OCI-LY3 (cell line): ENCODE measurements at regions not wholly inside any gene's neighbourhood (a gene's known extent, or its start where the extent isn't known, plus 50 kb on each side); places are given as distances from the start of the nearest gene placed in this dataset.

Experiments
- H2AFZ ChIP-seq: fragments of 200-600, 300-600 bp; shearing (Covaris generic); 2 replicates; pipeline ENCODE4 v1.6.0; 2014; ENCODE audit warnings: antibody characterized with exemption, low read depth, low read length
- H3K27ac ChIP-seq: fragments of 200-600, 300-600 bp; sonication (generic); 2 replicates; pipeline ENCODE4 v1.5.1; 2014; ENCODE audit warnings: mild to moderate bottlenecking, low read length, moderate library complexity, mixed read lengths
- H3K27me3 ChIP-seq: fragments of 200-600, 300-600 bp; sonication (generic); 2 replicates; pipeline ENCODE4 v1.6.1; 2014; ENCODE audit warnings: low read depth, low read length, mixed read lengths
- H3K36me3 ChIP-seq: fragments of 200-600, 300-600 bp; sonication (generic); replicated peaks from 2 replicates; pipeline ENCODE3; 2014; ENCODE audit warnings: low read depth, low read length, mixed read lengths
- H3K4me1 ChIP-seq: fragments of 300-600, 200-600 bp; sonication (generic); 2 replicates; pipeline ENCODE4 v1.6.1; 2014; ENCODE audit warnings: low read length, mixed read lengths
- H3K4me2 ChIP-seq: fragments of 200-600, 300-600 bp; sonication (generic); 2 replicates; pipeline ENCODE4 v1.6.1; 2014; ENCODE audit warnings: low read length, mixed read lengths
- H3K4me3 ChIP-seq: fragments of 300-600, 200-600 bp; sonication (generic); 2 replicates; pipeline ENCODE4 v1.5.1; 2014; ENCODE audit warnings: antibody characterized with exemption, mild to moderate bottlenecking, low read length, moderate library complexity
- H3K79me2 ChIP-seq: fragments of 300-600, 200-600 bp; shearing (Covaris generic); 2 replicates; pipeline ENCODE4 v1.6.1; 2014; ENCODE audit warnings: mild to moderate bottlenecking, low read length, mixed read lengths
- H3K9ac ChIP-seq: fragments of 300-600, 200-600 bp; shearing (Covaris generic); 2 replicates; pipeline ENCODE4 v1.6.0; 2014; ENCODE audit warnings: mild to moderate bottlenecking, low read length, moderate library complexity
- H3K9me3 ChIP-seq: fragments of 200-600, 300-600 bp; shearing (Covaris generic); 2 replicates; pipeline ENCODE4 v1.6.1; 2014; ENCODE audit warnings: low read length, mixed read lengths; ENCODE audit not compliant: insufficient read depth
- H4K20me1 ChIP-seq: fragments of 200-600, 300-600 bp; sonication (generic); 2 replicates; pipeline ENCODE4 v1.6.1; 2016; ENCODE audit warnings: low read length, mixed read lengths; ENCODE audit not compliant: insufficient read depth
- EZH2phosphoT487 ChIP-seq: fragments of 200-600 bp; shearing (Covaris generic); IDR thresholded peaks from 2 replicates; pipeline ENCODE4 v1.6.1; 2018; ENCODE audit warnings: antibody characterized with exemption, mixed run types, low read depth
- TF ChIP-seq, protein P1 (sequence below): fragments of 200-600, 300-600 bp; sonication (generic); IDR thresholded peaks from 2 replicates; pipeline ENCODE4 v1.5.1; 2014; ENCODE audit warnings: antibody characterized with exemption, low read length, low read depth

DNA sequence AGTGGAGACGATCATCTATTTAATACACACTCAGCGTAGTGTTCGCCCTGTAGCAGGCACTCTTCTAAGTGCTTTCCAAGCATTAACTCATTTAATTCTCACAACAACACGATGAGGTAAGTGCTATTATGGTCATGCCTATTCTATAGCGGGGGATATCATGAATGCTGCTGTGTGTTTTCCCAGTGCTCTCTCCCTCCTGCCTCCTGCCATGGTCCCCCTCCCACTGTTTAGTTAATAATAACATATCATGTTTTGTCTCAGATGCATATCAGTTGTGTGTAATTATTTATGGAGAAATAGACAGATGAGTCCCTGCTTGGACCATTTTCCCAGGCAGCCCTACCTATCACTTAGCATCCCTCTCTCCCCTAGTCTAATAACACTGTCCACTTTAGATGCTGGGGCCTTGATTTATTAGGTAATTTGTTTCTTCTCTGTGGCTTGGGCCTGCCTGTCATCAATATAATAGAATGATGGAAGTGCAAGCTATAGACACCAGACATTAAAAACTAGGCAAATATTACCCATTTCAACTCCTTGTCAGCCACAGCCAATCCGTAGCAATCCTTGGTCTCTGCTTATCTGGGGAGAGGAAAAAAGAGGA lies 122.9 kb upstream of the TLE3 start:
- no peaks in the 10 kb centered on the region for H3K79me2 ChIP-seq
- H3K27ac ChIP-seq, result no peak overlapping the region
- H3K4me3 ChIP-seq, result peak overlapping the region; percentile 62
- no peaks in the 10 kb centered on the region for H4K20me1 ChIP-seq
- peak overlapping the region; percentile 80 for H2AFZ ChIP-seq
- peak overlapping the region; percentile 76 for H3K4me2 ChIP-seq
- peaks cover 23% of the 10 kb centered on the region for H3K4me1 ChIP-seq
- no peaks in the 10 kb centered on the region for H3K27me3 ChIP-seq
- H3K9me3 ChIP-seq, result no peaks in the 10 kb centered on the region
- H3K9ac ChIP-seq, result peak overlapping the region; percentile 15; the same call in 1 of the 2 replicates
- no peaks in the 10 kb centered on the region for H3K36me3 ChIP-seq
- TF ChIP-seq, protein P1, sequence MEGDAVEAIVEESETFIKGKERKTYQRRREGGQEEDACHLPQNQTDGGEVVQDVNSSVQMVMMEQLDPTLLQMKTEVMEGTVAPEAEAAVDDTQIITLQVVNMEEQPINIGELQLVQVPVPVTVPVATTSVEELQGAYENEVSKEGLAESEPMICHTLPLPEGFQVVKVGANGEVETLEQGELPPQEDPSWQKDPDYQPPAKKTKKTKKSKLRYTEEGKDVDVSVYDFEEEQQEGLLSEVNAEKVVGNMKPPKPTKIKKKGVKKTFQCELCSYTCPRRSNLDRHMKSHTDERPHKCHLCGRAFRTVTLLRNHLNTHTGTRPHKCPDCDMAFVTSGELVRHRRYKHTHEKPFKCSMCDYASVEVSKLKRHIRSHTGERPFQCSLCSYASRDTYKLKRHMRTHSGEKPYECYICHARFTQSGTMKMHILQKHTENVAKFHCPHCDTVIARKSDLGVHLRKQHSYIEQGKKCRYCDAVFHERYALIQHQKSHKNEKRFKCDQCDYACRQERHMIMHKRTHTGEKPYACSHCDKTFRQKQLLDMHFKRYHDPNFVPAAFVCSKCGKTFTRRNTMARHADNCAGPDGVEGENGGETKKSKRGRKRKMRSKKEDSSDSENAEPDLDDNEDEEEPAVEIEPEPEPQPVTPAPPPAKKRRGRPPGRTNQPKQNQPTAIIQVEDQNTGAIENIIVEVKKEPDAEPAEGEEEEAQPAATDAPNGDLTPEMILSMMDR, result no peak
- TF ChIP-seq EZH2phosphoT487, result no peak

DNA sequence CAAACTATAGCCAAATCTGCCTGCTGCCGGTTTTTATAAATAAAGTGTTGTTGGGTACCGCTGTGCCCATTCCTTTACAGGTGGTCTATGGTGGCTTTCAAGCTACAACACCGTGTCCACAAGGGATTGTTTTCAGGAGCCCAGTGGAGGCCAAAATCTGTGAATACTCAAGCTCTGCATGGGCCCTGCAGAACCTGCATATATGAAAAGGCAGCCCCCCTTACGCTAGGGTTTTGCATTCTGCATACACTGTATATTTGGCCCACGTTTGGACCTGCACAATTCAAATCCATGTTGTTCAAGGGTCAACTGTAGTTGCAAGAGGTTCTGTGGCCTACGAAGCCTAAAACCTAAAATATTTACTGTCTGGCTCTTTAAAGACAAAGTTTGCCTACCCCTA lies 122.2 kb upstream of the TLE3 start:
- Histone ChIP-seq H3K36me3 (no peaks in the 10 kb centered on the region), H3K27me3 (no peaks in the 10 kb centered on the region), H3K9me3 (no peaks in the 10 kb centered on the region), H3K4me2 (peak overlapping the region; percentile 76), H3K4me3 (peak overlapping the region; percentile 62), H3K79me2 (no peaks in the 10 kb centered on the region), H2AFZ (peak overlapping the region; percentile 80), H3K9ac (peak overlapping the region; percentile 15; the same call in 1 of the 2 replicates), H3K4me1 (peaks cover 23% of the 10 kb centered on the region), H4K20me1 (no peaks in the 10 kb centered on the region), H3K27ac (no peak overlapping the region)
- TF ChIP-seq, protein P1, result no peak
- TF ChIP-seq EZH2phosphoT487, result no peak

DNA sequence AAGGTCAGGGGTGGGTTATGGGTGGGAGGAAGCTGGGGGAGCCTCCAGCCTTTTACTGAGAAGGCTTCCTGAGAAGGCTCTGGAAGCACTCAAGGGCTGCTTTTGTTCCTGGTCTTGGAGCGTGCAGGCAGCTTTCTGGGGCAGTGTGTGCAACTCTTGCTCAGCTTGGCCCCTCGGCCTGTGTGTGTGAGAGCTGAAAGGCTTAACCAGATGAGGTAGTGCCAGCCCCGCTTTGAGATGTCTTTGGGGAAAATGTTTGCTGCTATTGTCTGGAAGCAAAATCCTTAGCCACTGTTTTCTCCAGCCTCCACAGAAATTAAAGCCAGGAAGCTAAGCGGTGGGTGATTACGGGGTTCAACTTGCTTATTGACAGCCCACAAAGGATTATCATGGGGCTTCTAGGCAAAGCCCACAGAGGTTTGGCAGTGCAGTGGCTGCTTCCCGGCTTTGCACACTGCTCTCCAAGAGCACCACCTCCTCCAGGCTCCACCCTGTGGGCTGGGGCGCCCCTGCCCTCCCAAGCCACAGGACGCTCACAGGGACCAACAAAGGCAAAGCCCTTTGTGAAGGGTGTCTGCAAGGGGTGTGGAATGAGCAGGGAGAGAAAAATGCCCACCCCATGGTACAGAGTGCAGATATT lies 121.7 kb upstream of the TLE3 start:
- no peaks in the 10 kb centered on the region for H4K20me1 ChIP-seq
- no peaks in the 10 kb centered on the region for H3K9me3 ChIP-seq
- no peak for TF ChIP-seq EZH2phosphoT487
- TF ChIP-seq, protein P1, result no peak
- peak overlapping the region; percentile 62; the same call in 1 of the 2 replicates for H3K4me3 ChIP-seq
- H3K36me3 ChIP-seq, result no peaks in the 10 kb centered on the region
- H3K27ac ChIP-seq, result no peak overlapping the region
- H3K4me2 ChIP-seq, result peak overlapping the region; percentile 76; the same call in 1 of the 2 replicates
- no peak overlapping the region for H3K9ac ChIP-seq
- no peaks in the 10 kb centered on the region for H3K27me3 ChIP-seq
- H3K4me1 ChIP-seq, result peaks cover 23% of the 10 kb centered on the region
- H3K79me2 ChIP-seq, result no peaks in the 10 kb centered on the region
- no peak overlapping the region for H2AFZ ChIP-seq

DNA sequence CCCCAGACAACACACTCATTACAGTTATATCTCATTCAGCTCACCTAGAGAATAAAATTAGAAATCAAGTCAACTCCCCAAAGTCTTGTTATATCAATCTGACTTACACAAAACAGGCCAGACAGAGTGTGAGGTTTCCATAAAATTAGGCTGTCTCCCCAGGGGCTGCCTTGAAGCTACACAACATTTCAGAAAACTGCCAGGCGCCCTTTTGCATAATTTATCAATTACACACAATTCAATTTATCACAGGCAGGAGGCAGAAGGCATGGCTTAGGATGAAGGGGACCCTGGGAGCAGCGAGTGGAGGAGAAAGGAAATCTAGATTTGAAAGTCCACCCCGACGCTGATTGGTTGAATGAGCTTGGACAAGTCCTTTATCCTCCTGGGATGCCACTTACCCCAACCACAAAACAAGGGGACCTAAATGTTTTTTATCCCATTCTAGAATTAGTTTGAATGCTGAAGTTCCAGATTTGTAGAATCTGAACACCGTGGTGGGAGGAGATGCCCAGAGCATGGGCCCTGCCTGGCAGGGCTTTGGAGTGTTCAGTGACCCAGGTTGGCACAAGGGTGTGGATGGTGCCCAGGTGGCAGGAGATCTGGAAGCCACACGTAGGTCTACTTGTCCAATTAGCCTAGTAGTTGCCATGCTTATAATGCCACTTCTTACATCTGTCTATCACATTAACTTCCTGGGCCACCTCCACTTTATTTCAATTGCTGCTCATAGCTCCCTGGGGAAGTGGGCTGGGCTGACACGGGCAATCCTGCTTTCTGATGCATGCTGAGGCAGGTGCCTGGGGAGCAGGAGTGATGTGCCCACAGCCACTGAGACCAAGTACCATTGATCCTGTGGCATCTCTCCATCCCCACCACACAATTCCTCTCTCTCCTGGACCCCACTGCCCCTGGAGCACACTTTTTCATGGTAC lies 119.8 kb upstream of the TLE3 start:
- Histone ChIP-seq H3K36me3 (no peaks in the 10 kb centered on the region), H3K9ac (no peak overlapping the region), H3K27me3 (no peaks in the 10 kb centered on the region), H4K20me1 (no peaks in the 10 kb centered on the region), H3K4me2 (no peak overlapping the region), H3K27ac (no peak overlapping the region), H2AFZ (no peak overlapping the region), H3K4me1 (peaks cover 21% of the 10 kb centered on the region), H3K9me3 (no peaks in the 10 kb centered on the region), H3K4me3 (no peak overlapping the region), H3K79me2 (no peaks in the 10 kb centered on the region)
- TF ChIP-seq EZH2phosphoT487, result no peak
- TF ChIP-seq, protein P1, result no peak
